Skeletal muscle tissue (tissue), 3 donors: ENCODE measurements at regions not wholly inside any gene's neighbourhood (a gene's known extent, or its start where the extent isn't known, plus 50 kb on each side); places are given as distances from the start of the nearest gene placed in this dataset.

Source experiments
- H3K27ac ChIP-seq: one replicate; pipeline ENCODE4 v1.7.0; 2013; ENCODE audit warnings: mild to moderate bottlenecking, low read depth, low read length, inconsistent platforms
- H3K27me3 ChIP-seq, 3 donors: one replicate each; pipeline ENCODE4 v1.7.0; 2013; ENCODE audit warnings: low read length in 3 of 3; ENCODE audit not compliant: control insufficient read depth in 3 of 3, insufficient read depth in 3 of 3
- H3K36me3 ChIP-seq, 3 donors: one replicate each; pipeline ENCODE4 v1.7.0; 2013; ENCODE audit warnings: low read length in 3 of 3; ENCODE audit not compliant: control insufficient read depth in 3 of 3, insufficient read depth in 3 of 3
- H3K4me1 ChIP-seq, 3 donors: one replicate each; pipeline ENCODE4 v1.7.0; 2013; ENCODE audit warnings: low read length in 3 of 3, mild to moderate bottlenecking in 3 of 3; ENCODE audit not compliant: control insufficient read depth in 3 of 3, insufficient read depth in 3 of 3
- H3K4me3 ChIP-seq, 3 donors: one replicate each; pipeline ENCODE4 v1.7.0; 2013; ENCODE audit warnings: low read length in 3 of 3
- H3K9ac ChIP-seq, 3 donors: one replicate each; pipeline ENCODE4 v1.7.0; 2013; ENCODE audit warnings: low read length in 3 of 3, mild to moderate bottlenecking in 3 of 3, moderate library complexity in 2 of 3, low read depth in 1 of 3
- H3K9me3 ChIP-seq, 3 donors: one replicate each; pipeline ENCODE4 v1.7.0; 2013; ENCODE audit warnings: low read length in 3 of 3; ENCODE audit not compliant: control insufficient read depth in 3 of 3
- donor health status: Osteomylitis.

DNA sequence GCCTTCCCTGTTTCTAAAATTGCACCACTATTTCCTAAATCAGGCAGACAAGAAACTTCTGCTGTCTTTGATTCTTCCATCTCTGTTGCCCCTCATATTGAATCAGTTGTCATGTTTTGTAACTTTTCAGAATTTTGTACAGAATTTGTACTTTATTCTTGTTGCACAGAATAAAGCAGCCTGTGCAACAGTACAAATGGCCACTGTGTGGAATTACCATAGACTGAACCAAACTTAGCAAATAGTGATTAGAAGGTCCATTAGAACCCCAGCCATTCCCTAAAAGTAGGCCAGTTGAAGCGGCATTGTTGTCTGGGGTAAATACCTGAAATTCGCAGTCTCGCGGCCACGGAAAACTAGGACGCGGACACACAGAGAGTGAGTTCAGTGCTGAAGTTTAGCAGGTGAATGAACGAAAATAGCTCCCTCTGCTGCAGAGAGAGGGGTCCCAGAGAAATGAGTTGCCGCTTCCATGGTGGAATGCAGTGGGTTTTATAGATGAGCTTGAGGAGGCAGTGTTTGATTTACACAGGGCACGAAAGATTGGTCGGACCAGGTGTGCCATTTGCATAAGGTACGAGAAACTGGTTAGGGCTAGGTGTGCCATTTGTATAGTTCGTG, 71.8 kb downstream of the C4orf33 start:
- H3K9ac ChIP-seq, result no peak overlapping the region
- H3K27me3 ChIP-seq, result no peaks in the 10 kb centered on the region
- H3K4me1 ChIP-seq, result no peaks in the 10 kb centered on the region
- no peak overlapping the region for H3K4me3 ChIP-seq
- no peak overlapping the region for H3K27ac ChIP-seq
- H3K36me3 ChIP-seq, result no peaks in the 10 kb centered on the region
- no peaks in the 10 kb centered on the region for H3K9me3 ChIP-seq

- Histone ChIP-seq H3K9ac (no peak overlapping the region), H3K4me3 (no peak overlapping the region), H3K36me3 (no peaks in the 10 kb centered on the region), H3K27ac (no peak overlapping the region), H3K4me1 (no peaks in the 10 kb centered on the region), H3K9me3 (no peaks in the 10 kb centered on the region), H3K27me3 (no peaks in the 10 kb centered on the region)
Measured at GRCh38 chr4:129172181-129172580, 76.2 kb downstream of the C4orf33 start.

GRCh38 chr4:129176864-129177263, 80.9 kb downstream of the C4orf33 start:
- Histone ChIP-seq H3K4me3 (no peak overlapping the region), H3K36me3 (no peaks in the 10 kb centered on the region), H3K9ac (no peak overlapping the region), H3K27ac (no peak overlapping the region), H3K27me3 (no peaks in the 10 kb centered on the region), H3K9me3 (no peaks in the 10 kb centered on the region), H3K4me1 (no peaks in the 10 kb centered on the region)

GRCh38 chr4:129179276-129179675, 83.3 kb downstream of the C4orf33 start:
- Histone ChIP-seq H3K27ac (no peak overlapping the region), H3K27me3 (no peaks in the 10 kb centered on the region), H3K36me3 (no peaks in the 10 kb centered on the region), H3K9me3 (no peaks in the 10 kb centered on the region), H3K9ac (no peak overlapping the region), H3K4me3 (no peak overlapping the region), H3K4me1 (no peaks in the 10 kb centered on the region)

DNA sequence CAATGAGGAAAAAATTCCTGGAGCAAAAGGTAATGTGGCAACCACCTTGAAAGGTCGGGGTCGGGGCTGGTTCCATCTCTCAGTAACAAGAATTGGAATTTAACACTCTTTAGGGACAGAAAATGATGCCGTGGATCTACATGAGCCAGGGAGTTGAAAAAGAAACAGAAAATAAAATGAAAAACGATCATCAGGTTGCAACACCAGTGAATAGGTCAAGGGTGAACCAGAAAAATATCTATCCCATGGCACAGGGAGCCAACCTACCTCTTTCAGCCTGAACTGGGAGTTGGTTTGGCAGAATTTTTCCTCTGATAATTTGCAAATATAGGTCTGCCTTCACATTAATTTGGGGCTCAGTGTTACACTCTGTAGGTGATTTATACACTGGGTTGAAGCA, 93.7 kb downstream of the C4orf33 start:
- H3K27me3 ChIP-seq, result no peaks in the 10 kb centered on the region
- no peaks in the 10 kb centered on the region for H3K36me3 ChIP-seq
- no peak overlapping the region for H3K4me3 ChIP-seq
- no peaks in the 10 kb centered on the region for H3K4me1 ChIP-seq
- H3K27ac ChIP-seq, result no peak overlapping the region
- no peaks in the 10 kb centered on the region for H3K9me3 ChIP-seq
- no peak overlapping the region for H3K9ac ChIP-seq

DNA sequence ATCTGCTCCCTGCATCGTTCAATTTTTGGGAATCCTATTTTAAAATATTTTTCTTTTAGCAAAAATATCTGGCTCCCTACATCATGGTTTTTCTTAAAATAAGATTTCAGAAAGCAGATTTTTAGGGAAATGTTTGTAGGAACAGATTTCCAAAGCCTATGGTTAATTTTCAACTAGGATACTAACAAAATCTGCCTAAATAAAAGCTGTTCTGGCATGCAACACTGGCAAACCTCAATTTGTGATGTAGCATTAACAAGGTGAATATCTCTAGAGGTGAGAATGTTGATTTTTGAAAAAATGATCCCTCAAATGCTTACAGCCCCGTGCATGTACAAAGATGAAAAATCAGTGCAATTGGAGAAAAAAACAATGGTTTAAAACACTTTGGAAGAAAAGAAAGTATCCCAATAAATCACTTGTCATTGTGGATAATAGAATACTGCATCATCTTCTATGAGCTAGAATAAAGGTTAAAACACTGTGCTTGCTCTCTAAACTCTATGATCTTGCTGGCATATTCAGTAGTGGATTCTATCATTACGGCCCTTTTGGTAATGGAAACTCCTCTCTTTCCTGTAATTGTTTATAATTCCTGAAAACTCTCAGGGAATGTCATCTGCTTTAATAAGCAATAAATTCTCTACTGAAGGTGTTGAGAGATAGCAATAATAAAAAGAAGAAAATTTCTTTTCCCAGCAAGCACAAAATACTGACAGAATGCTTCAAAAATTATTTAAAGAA, 97.6 kb downstream of the C4orf33 start:
- Histone ChIP-seq H3K4me3 (no peak overlapping the region), H3K27ac (no peak overlapping the region), H3K9ac (no peak overlapping the region), H3K36me3 (no peaks in the 10 kb centered on the region), H3K9me3 (no peaks in the 10 kb centered on the region), H3K4me1 (no peaks in the 10 kb centered on the region), H3K27me3 (no peaks in the 10 kb centered on the region)

GRCh38 chr4:129208481-129208880, 112.5 kb downstream of the C4orf33 start:
- Histone ChIP-seq H3K36me3 (no peaks in the 10 kb centered on the region), H3K4me1 (no peaks in the 10 kb centered on the region), H3K27me3 (peaks cover 0 to 3% (median 0%) of the 10 kb centered on the region in 3 donors), H3K4me3 (no peak overlapping the region), H3K9me3 (no peaks in the 10 kb centered on the region), H3K9ac (no peak overlapping the region), H3K27ac (no peak overlapping the region)

GRCh38 chr4:129213692-129214091, 117.7 kb downstream of the C4orf33 start:
- no peaks in the 10 kb centered on the region for H3K9me3 ChIP-seq
- H3K36me3 ChIP-seq, result no peaks in the 10 kb centered on the region
- no peaks in the 10 kb centered on the region for H3K4me1 ChIP-seq
- no peaks in the 10 kb centered on the region for H3K27me3 ChIP-seq
- H3K27ac ChIP-seq, result no peak overlapping the region
- no peak overlapping the region for H3K9ac ChIP-seq
- no peak overlapping the region for H3K4me3 ChIP-seq

- no peak overlapping the region for H3K9ac ChIP-seq
- no peak overlapping the region for H3K27ac ChIP-seq
- no peaks in the 10 kb centered on the region for H3K36me3 ChIP-seq
- H3K9me3 ChIP-seq, result no peaks in the 10 kb centered on the region
- no peak overlapping the region for H3K4me3 ChIP-seq
- no peaks in the 10 kb centered on the region for H3K27me3 ChIP-seq
- H3K4me1 ChIP-seq, result no peaks in the 10 kb centered on the region
Measured at GRCh38 chr4:129218360-129218759, 122.4 kb downstream of the C4orf33 start.

DNA sequence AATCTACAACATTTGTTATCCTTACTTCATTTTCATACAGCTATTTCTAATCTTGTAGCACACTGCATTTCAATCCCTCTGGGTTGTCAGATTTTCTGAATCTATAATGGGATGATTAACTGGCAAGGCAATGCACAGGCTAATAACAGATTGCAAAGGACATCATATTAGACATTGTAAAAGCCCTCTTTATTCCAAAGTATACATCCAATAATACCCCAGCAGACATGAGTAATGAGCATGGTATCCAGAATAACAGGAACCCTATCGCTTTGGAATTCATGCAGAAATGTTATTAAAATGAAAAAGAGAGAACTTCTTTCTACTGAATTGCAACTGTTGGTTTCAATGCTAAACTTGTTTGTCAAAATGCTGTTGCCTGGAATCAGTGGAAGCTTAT, 122.9 kb downstream of the C4orf33 start:
- Histone ChIP-seq H3K9ac (no peak overlapping the region), H3K27ac (no peak overlapping the region), H3K4me1 (no peaks in the 10 kb centered on the region)

More for the DNA sequence above, 122.9 kb downstream of the C4orf33 start:
- no peaks in the 10 kb centered on the region for H3K36me3 ChIP-seq
- H3K9me3 ChIP-seq, result no peaks in the 10 kb centered on the region
- H3K27me3 ChIP-seq, result no peaks in the 10 kb centered on the region
- no peak overlapping the region for H3K4me3 ChIP-seq
